ENCODE measurements at regions not wholly inside any gene's neighbourhood (a gene's known extent, or its start where the extent isn't known, plus 50 kb on each side); places are given as distances from the start of the nearest gene placed in this dataset.

- in situ Hi-C loops (cut with HindIII; ENCODE audit: low pct_unique_long_range_greater_than_20kb, low sequenced_read_pairs), result no loop called here
These were observed 418.1 kb downstream of the MTX2 start for GRCh38 chr2:176687342-176687741.

GRCh38 chr2:176687944-176688343 lies 418.7 kb downstream of the MTX2 start:
- no peak for DNase-seq (ENCODE audit: low read depth, low spot score)
- in situ Hi-C loops (cut with HindIII; ENCODE audit: low pct_unique_long_range_greater_than_20kb, low sequenced_read_pairs), result no loop called here

More at GRCh38 chr2:176687342-176687741, 418.1 kb downstream of the MTX2 start:
- no peak for DNase-seq (ENCODE audit: low read depth, low spot score)

GRCh38 chr2:176689711-176690110 lies 420.5 kb downstream of the MTX2 start:
- DNase-seq (ENCODE audit: low read depth, low spot score), result no peak
- in situ Hi-C loops (cut with HindIII; ENCODE audit: low pct_unique_long_range_greater_than_20kb, low sequenced_read_pairs), result no loop called here

GRCh38 chr2:176691471-176691870 lies 422.2 kb downstream of the MTX2 start:
- in situ Hi-C loops (cut with HindIII; ENCODE audit: low pct_unique_long_range_greater_than_20kb, low sequenced_read_pairs), result no loop called here

GRCh38 chr2:176692533-176692932 lies 423.3 kb downstream of the MTX2 start:
- no peak for DNase-seq (ENCODE audit: low read depth, low spot score)
- in situ Hi-C loops (cut with HindIII; ENCODE audit: low pct_unique_long_range_greater_than_20kb, low sequenced_read_pairs), result no loop called here

More at GRCh38 chr2:176691471-176691870, 422.2 kb downstream of the MTX2 start:
- DNase-seq (ENCODE audit: low read depth, low spot score), result no peak

- DNase-seq (ENCODE audit: low read depth, low spot score), result no peak
- in situ Hi-C loops (cut with HindIII; ENCODE audit: low pct_unique_long_range_greater_than_20kb, low sequenced_read_pairs), result no loop called here
These were observed 429.9 kb downstream of the MTX2 start for GRCh38 chr2:176699098-176699497.

- in situ Hi-C loops (cut with HindIII; ENCODE audit: low pct_unique_long_range_greater_than_20kb, low sequenced_read_pairs), result no loop called here
- DNase-seq (ENCODE audit: low read depth, low spot score), result no peak
These were observed 430.4 kb downstream of the MTX2 start for GRCh38 chr2:176699644-176700043.

- no peak for DNase-seq (ENCODE audit: low read depth, low spot score)
- in situ Hi-C loops (cut with HindIII; ENCODE audit: low pct_unique_long_range_greater_than_20kb, low sequenced_read_pairs), result no loop called here
These were observed 432.9 kb downstream of the MTX2 start for GRCh38 chr2:176702131-176702530.

- in situ Hi-C loops (cut with HindIII; ENCODE audit: low pct_unique_long_range_greater_than_20kb, low sequenced_read_pairs), result no loop called here
- DNase-seq (ENCODE audit: low read depth, low spot score), result no peak
These were observed 435.1 kb downstream of the MTX2 start for GRCh38 chr2:176704282-176704858.

- in situ Hi-C loops (cut with HindIII; ENCODE audit: low pct_unique_long_range_greater_than_20kb, low sequenced_read_pairs), result no loop called here
- peak; percentile 26 for DNase-seq (ENCODE audit: low read depth, low spot score)
These were observed 440.1 kb downstream of the MTX2 start for GRCh38 chr2:176709149-176709951.

GRCh38 chr2:176709991-176710390 lies 440.7 kb downstream of the MTX2 start:
- in situ Hi-C loops (cut with HindIII; ENCODE audit: low pct_unique_long_range_greater_than_20kb, low sequenced_read_pairs), result no loop called here
- no peak for DNase-seq (ENCODE audit: low read depth, low spot score)

GRCh38 chr2:176710657-176711186 lies 441.5 kb downstream of the MTX2 start:
- DNase-seq (ENCODE audit: low read depth, low spot score), result no peak
- in situ Hi-C loops (cut with HindIII; ENCODE audit: low pct_unique_long_range_greater_than_20kb, low sequenced_read_pairs), result no loop called here

GRCh38 chr2:176725873-176726645 lies 456.8 kb downstream of the MTX2 start:
- no peak for DNase-seq (ENCODE audit: low read depth, low spot score)
- in situ Hi-C loops (cut with HindIII; ENCODE audit: low pct_unique_long_range_greater_than_20kb, low sequenced_read_pairs), result no loop called here

GRCh38 chr2:176727696-176728095 lies 458.5 kb downstream of the MTX2 start:
- no peak for DNase-seq (ENCODE audit: low read depth, low spot score)
- in situ Hi-C loops (cut with HindIII; ENCODE audit: low pct_unique_long_range_greater_than_20kb, low sequenced_read_pairs), result no loop called here

GRCh38 chr2:176729706-176730569 lies 460.7 kb downstream of the MTX2 start:
- no peak for DNase-seq (ENCODE audit: low read depth, low spot score)
- in situ Hi-C loops (cut with HindIII; ENCODE audit: low pct_unique_long_range_greater_than_20kb, low sequenced_read_pairs), result no loop called here

GRCh38 chr2:176732780-176733179 lies 463.5 kb downstream of the MTX2 start:
- in situ Hi-C loops (cut with HindIII; ENCODE audit: low pct_unique_long_range_greater_than_20kb, low sequenced_read_pairs), result no loop called here
- no peak for DNase-seq (ENCODE audit: low read depth, low spot score)

GRCh38 chr2:176733698-176734430 lies 464.6 kb downstream of the MTX2 start:
- no peak for DNase-seq (ENCODE audit: low read depth, low spot score)
- in situ Hi-C loops (cut with HindIII; ENCODE audit: low pct_unique_long_range_greater_than_20kb, low sequenced_read_pairs), result no loop called here
